Kidney (tissue), 13 donors: ENCODE measurements at regions not wholly inside any gene's neighbourhood (a gene's known extent, or its start where the extent isn't known, plus 50 kb on each side); places are given as distances from the start of the nearest gene placed in this dataset.

Experiments used
- DNase-seq, 5 donors: peaks; one replicate each; pipeline ENCODE4 v3.0.0-alpha.2; 2013 to 2020
- FAIRE-seq: peaks from 2 replicates; lab custom pipeline; 2012; peaks lifted over from hg19 to GRCh38; lab: Jason Lieb, UNC
- H3K27ac ChIP-seq, 2 donors: one replicate each; pipeline ENCODE4 v1.7.0; 2013; ENCODE audit warnings: low read depth in 2 of 2, low read length in 2 of 2, inconsistent platforms in 1 of 2
- H3K27me3 ChIP-seq: one replicate; pipeline ENCODE4 v1.7.1; 2013; ENCODE audit warnings: low read length, inconsistent platforms; ENCODE audit not compliant: control insufficient read depth, insufficient read depth
- H3K36me3 ChIP-seq, 3 donors: one replicate each; pipeline versions ENCODE4 v1.7.0 to v1.7.1; 2013; ENCODE audit warnings: low read length in 3 of 3, control low read depth in 1 of 3, inconsistent platforms in 1 of 3; ENCODE audit not compliant: insufficient read depth in 3 of 3, control insufficient read depth in 2 of 3
- H3K4me1 ChIP-seq, 3 donors: one replicate each; pipeline versions ENCODE4 v1.7.0 to v1.7.1; 2013; ENCODE audit warnings: low read length in 3 of 3, inconsistent platforms in 1 of 3, low read depth in 1 of 3; ENCODE audit not compliant: control insufficient read depth in 2 of 3, insufficient read depth in 2 of 3
- H3K4me3 ChIP-seq, 3 donors: one replicate each; pipeline versions ENCODE4 v1.7.0 to v1.8.1; 2013; ENCODE audit warnings: low read length in 3 of 3, control low read depth in 1 of 3, inconsistent platforms in 1 of 3
- H3K9ac ChIP-seq, 3 donors: one replicate each; pipeline versions ENCODE4 v1.7.0 to v1.7.1; 2013; ENCODE audit warnings: low read length in 3 of 3, control low read depth in 1 of 3, inconsistent platforms in 1 of 3
- H3K9me3 ChIP-seq, 3 donors: one replicate each; pipeline versions ENCODE4 v1.7.0 to v1.7.1; 2013; ENCODE audit warnings: low read length in 3 of 3, control low read depth in 1 of 3, inconsistent platforms in 1 of 3; ENCODE audit not compliant: control insufficient read depth in 2 of 3, insufficient read depth in 1 of 3
- CTCF ChIP-seq: IDR thresholded peaks from 3 replicates; pipeline ENCODE4 v1.5.1; 2012; ENCODE audit warnings: mild to moderate bottlenecking, moderate library complexity, borderline replicate concordance; ENCODE audit not compliant: insufficient read depth; ENCODE audit errors: extremely low read depth
- intact Hi-C: fragments of 100-400 bp; cut with DNase I; formaldehyde crosslinking; loops from one replicate; pipeline ENCODE4 v1.11.1; 2022
- donor health status: control.
- donor health status: control.
- donor health status: control.
- donor health status: control.
- donor health status: control.
- donor health status: DM: yes; HTN: yes; CAD: no.
- donor health status: Normal renal cell carcinoma (clear cell type).

- FAIRE-seq = no peak
- H3K9me3 ChIP-seq = peaks cover 0 to 5% (median 0%) of the 10 kb centered on the region in 3 donors
- no peak overlapping the region for H3K27ac ChIP-seq
- H3K9ac ChIP-seq = no peak overlapping the region
- no peaks in the 10 kb centered on the region for H3K27me3 ChIP-seq
- H3K4me1 ChIP-seq = peaks cover 0 to 3% (median 0%) of the 10 kb centered on the region in 3 donors
- no peak for TF ChIP-seq CTCF
- H3K4me3 ChIP-seq = no peak overlapping the region
- peaks cover 0 to 2% (median 2%) of the 10 kb centered on the region in 3 donors for H3K36me3 ChIP-seq
- intact Hi-C loops = no loop called here
- no peak for DNase-seq
Measured at GRCh38 chr2:3134026-3134571, 243.5 kb downstream of the EIPR1 start.

GRCh38 chr2:3132966-3133365 lies 244.7 kb downstream of the EIPR1 start:
- Histone ChIP-seq H3K4me1 (peaks cover 0 to 3% (median 0%) of the 10 kb centered on the region in 3 donors), H3K9ac (no peak overlapping the region), H3K27me3 (no peaks in the 10 kb centered on the region), H3K27ac (no peak overlapping the region), H3K9me3 (peaks cover 0 to 3% (median 0%) of the 10 kb centered on the region in 3 donors), H3K36me3 (peaks cover 0 to 2% (median 2%) of the 10 kb centered on the region in 3 donors), H3K4me3 (no peak overlapping the region)
- FAIRE-seq (no peak), DNase-seq (no peak)
- no peak for TF ChIP-seq CTCF
- intact Hi-C loops = no loop called here

- no peak for FAIRE-seq
- no peaks in the 10 kb centered on the region for H3K36me3 ChIP-seq
- no peaks in the 10 kb centered on the region for H3K4me1 ChIP-seq
- H3K9me3 ChIP-seq = peaks cover 0 to 2% (median 0%) of the 10 kb centered on the region in 3 donors
- H3K27me3 ChIP-seq = no peaks in the 10 kb centered on the region
- H3K4me3 ChIP-seq = no peak overlapping the region
- intact Hi-C loops = no loop called here
- TF ChIP-seq CTCF = no peak
- H3K27ac ChIP-seq = no peak overlapping the region
- H3K9ac ChIP-seq = no peak overlapping the region
- no peak for DNase-seq
Measured at GRCh38 chr2:3132466-3132865, 245.2 kb downstream of the EIPR1 start.
